ENCODE measurements at regions not wholly inside any gene's neighbourhood (a gene's known extent, or its start where the extent isn't known, plus 50 kb on each side); places are given as distances from the start of the nearest gene placed in this dataset.

GRCh38 chr21:34192646-34193285 lies 119.4 kb downstream of the MRPS6 start:
- no peak for DNase-seq

- no peak for DNase-seq
These were observed 122.0 kb downstream of the MRPS6 start for GRCh38 chr21:34195335-34195734.

GRCh38 chr21:34196996-34197395 lies 123.6 kb downstream of the MRPS6 start:
- no peak for DNase-seq

- no peak for DNase-seq
These were observed 124.2 kb downstream of the MRPS6 start for GRCh38 chr21:34197561-34197960.

- DNase-seq, result no peak
These were observed 125.1 kb downstream of the MRPS6 start for GRCh38 chr21:34198231-34199120.

- DNase-seq, result no peak
These were observed 125.9 kb downstream of the MRPS6 start for GRCh38 chr21:34199121-34199910.

- no peak for DNase-seq
These were observed 127.0 kb downstream of the MRPS6 start for GRCh38 chr21:34200288-34200905.

- no peak for DNase-seq
These were observed 127.6 kb downstream of the MRPS6 start for GRCh38 chr21:34201001-34201400.

- DNase-seq, result no peak
These were observed 128.1 kb downstream of the MRPS6 start for GRCh38 chr21:34201481-34201858.

GRCh38 chr21:34202553-34203372 lies 129.4 kb downstream of the MRPS6 start:
- no peak for DNase-seq

GRCh38 chr21:34203851-34204420 lies 130.6 kb downstream of the MRPS6 start:
- no peak for DNase-seq

GRCh38 chr21:34204481-34205439 lies 131.4 kb downstream of the MRPS6 start:
- DNase-seq, result peak in 1 of 2 experiments; percentile 31

GRCh38 chr21:34205811-34206571 lies 132.6 kb downstream of the MRPS6 start:
- no peak for DNase-seq

- DNase-seq, result no peak
These were observed 140.6 kb downstream of the MRPS6 start for GRCh38 chr21:34213959-34214358.

- no peak for DNase-seq
These were observed 142.1 kb downstream of the MRPS6 start for GRCh38 chr21:34215501-34215900.

GRCh38 chr21:34215911-34216717 lies 142.7 kb downstream of the MRPS6 start:
- no peak for DNase-seq

GRCh38 chr21:34216718-34217032 lies 143.3 kb downstream of the MRPS6 start:
- no peak for DNase-seq

GRCh38 chr21:34217263-34217662 lies 143.9 kb downstream of the MRPS6 start:
- no peak for DNase-seq
